Cerebellar cortex (tissue), 1 donor: ENCODE measurements at regions not wholly inside any gene's neighbourhood (a gene's known extent, or its start where the extent isn't known, plus 50 kb on each side); places are given as distances from the start of the nearest gene placed in this dataset.
"Not testable (repeated sequence)": the region's sequence is repeated elsewhere in the genome, so short reads cannot be mapped to it uniquely, and the experiment has no call there.

Experiments used
- DNase-seq: peaks from one replicate; pipeline ENCODE4 v3.0.0-alpha.2; 2015; ENCODE audit warnings: low spot score

- DNase-seq: peak; percentile 67
Observed at GRCh38 chr12:5096241-5096924, 52.7 kb downstream of the KCNA5 start.

- no peak for DNase-seq
Observed at GRCh38 chr12:5097786-5098185, 54.1 kb downstream of the KCNA5 start.

GRCh38 chr12:5099136-5099535 lies 55.5 kb downstream of the KCNA5 start:
- DNase-seq: no peak

GRCh38 chr12:5099591-5099990 lies 55.9 kb downstream of the KCNA5 start:
- DNase-seq: no peak

GRCh38 chr12:5101686-5102085 lies 58.0 kb downstream of the KCNA5 start:
- no peak for DNase-seq

GRCh38 chr12:5102261-5102789 lies 58.6 kb downstream of the KCNA5 start:
- DNase-seq: no peak

GRCh38 chr12:5102806-5103205 lies 59.1 kb downstream of the KCNA5 start:
- no peak for DNase-seq

- no peak for DNase-seq
Observed at GRCh38 chr12:5110345-5110744, 66.7 kb downstream of the KCNA5 start.

GRCh38 chr12:5114436-5114835 lies 70.8 kb downstream of the KCNA5 start:
- no peak for DNase-seq

GRCh38 chr12:5121784-5122183 lies 78.1 kb downstream of the KCNA5 start:
- DNase-seq: not testable (repeated sequence)

GRCh38 chr12:5122256-5122831 lies 78.7 kb downstream of the KCNA5 start:
- DNase-seq: not testable (repeated sequence)

GRCh38 chr12:5123921-5124320 lies 80.2 kb downstream of the KCNA5 start:
- DNase-seq: no peak

- DNase-seq: peak; percentile 91
Observed at GRCh38 chr12:5124401-5124800, 80.7 kb downstream of the KCNA5 start.

- DNase-seq: no peak
Observed at GRCh38 chr12:5134861-5135525, 91.3 kb downstream of the KCNA5 start.

- no peak for DNase-seq
Observed at GRCh38 chr12:5138256-5138655, 94.6 kb downstream of the KCNA5 start.

- DNase-seq: no peak
Observed at GRCh38 chr12:5138845-5139244, 95.2 kb downstream of the KCNA5 start.

- DNase-seq: no peak
Observed at GRCh38 chr12:5139751-5140150, 96.1 kb downstream of the KCNA5 start.

GRCh38 chr12:5140190-5140589 lies 96.5 kb downstream of the KCNA5 start:
- no peak for DNase-seq

GRCh38 chr12:5148880-5149279 lies 105.2 kb downstream of the KCNA5 start:
- DNase-seq: no peak

GRCh38 chr12:5154091-5154490 lies 110.4 kb downstream of the KCNA5 start:
- DNase-seq: no peak

GRCh38 chr12:5155866-5156265 lies 112.2 kb downstream of the KCNA5 start:
- no peak for DNase-seq

GRCh38 chr12:5160827-5161226 lies 117.1 kb downstream of the KCNA5 start:
- no peak for DNase-seq

GRCh38 chr12:5163661-5164060 lies 120.0 kb downstream of the KCNA5 start:
- DNase-seq: no peak
